GM12875 (cell line): ENCODE measurements at regions not wholly inside any gene's neighbourhood (a gene's known extent, or its start where the extent isn't known, plus 50 kb on each side); places are given as distances from the start of the nearest gene placed in this dataset.

ENCODE experiments used
- H3K4me3 ChIP-seq: one replicate; pipeline ENCODE4 v1.5.1; 2011; ENCODE audit warnings: low read depth, low read length, control low read depth
- CTCF ChIP-seq: IDR thresholded peaks from 2 replicates; pipeline ENCODE4 v1.5.1; 2011; ENCODE audit warnings: low read depth, mild to moderate bottlenecking, control low read depth, inconsistent platforms, low read length, moderate library complexity, borderline replicate concordance; ENCODE audit not compliant: insufficient read depth

DNA sequence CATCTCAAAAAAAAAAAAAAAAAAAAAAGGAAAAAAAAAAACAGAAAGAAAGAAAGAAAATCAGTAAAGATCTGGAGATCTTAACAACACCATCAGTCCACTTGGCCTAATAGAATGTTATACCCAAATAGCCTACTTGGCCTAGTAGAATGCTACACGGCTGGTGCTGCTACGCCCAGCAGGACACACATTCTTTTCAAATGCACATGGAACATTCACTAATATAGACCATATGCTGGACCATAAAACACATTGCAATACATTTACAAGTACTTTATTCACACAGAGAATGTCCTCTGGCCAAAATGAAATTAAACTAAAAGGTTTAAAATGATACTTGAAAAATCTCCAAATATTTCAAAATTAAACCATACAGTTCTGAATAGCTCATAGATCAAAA lies 80.0 kb upstream of the TNFAIP3 start:
- H3K4me3 ChIP-seq = no peak overlapping the region
- no peak for TF ChIP-seq CTCF

GRCh38 chr6:137788248-137788647 lies 78.8 kb upstream of the TNFAIP3 start:
- no peak for TF ChIP-seq CTCF
- no peak overlapping the region for H3K4me3 ChIP-seq

DNA sequence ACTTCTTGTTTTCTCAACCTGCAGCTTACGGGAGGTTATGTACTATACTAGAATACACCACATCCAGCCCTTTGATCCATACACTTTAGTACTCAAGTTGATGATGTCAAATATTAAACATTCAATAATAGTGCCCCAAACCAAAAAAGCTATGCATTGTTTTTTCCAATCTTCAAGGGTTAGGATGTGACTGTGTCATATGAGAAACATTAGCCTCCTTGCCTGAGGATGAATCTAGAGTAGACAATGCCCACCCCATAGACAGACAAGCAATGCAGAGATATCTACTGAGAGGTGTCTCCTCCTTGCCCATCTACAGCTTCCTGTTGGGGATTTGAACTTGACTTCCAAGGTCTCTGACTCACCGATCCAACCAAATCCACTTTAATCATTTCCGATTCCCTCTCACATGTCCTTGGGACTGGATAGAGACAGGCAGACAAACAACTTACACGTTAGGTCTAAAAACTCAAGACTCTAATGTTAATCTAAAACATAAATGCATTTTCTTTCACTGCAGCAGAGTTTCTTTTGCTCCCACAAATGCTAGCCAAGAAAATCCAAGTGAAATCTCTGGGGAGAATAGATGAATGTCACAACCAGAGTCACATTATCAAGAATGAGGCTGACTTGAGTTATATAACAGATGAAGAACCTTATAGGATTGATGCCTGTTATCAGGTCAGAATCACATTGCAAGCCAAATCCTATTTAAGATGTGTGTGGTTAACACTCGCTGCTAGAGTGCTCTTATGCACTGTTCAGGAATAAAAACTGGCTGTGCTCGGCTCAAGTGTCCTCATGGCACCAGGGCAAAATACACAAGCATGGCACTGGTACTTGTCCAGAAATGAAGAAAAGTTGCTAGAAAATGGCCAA lies 75.5 kb upstream of the TNFAIP3 start:
- no peak for TF ChIP-seq CTCF
- H3K4me3 ChIP-seq = no peak overlapping the region

DNA sequence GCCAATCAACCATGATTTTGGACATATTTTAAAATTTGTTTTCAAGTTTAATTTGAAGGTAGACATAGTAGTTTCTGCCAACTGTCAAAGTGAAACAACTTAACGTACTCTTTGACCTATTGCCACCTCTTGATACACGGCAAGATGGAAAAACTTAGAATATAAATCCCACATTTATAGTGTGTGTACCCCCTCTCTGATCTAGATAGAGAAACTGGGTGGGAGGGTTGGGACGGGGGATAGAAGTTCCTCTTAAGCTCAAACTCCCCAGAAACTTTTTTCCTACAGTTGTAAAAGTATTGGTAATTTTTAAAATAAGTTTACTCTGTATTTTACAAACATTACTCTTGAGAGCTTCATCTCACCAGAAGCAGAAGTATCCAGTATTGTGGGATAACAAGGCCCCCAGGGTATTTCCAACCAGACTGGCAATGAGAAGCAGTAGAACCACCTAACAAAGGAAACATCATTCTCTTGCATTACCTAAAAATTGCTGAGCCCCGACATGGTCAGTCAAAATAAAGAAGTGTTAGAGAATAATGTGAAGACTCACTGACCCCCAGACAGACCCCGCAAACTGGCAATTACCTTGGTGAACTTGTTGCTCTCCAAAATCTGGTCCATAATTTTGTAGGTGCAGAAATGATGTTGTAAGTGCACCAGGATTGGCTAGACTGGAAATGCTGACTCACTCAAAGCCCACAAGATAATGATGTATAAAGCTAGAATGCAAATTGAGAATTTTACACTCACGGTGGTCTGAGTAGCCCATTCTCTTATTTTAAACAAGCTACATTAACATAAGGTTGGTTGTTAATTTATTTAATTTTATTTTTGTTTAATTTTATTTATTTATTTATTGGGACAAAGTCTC lies 74.7 kb upstream of the TNFAIP3 start:
- no peak overlapping the region for H3K4me3 ChIP-seq
- no peak for TF ChIP-seq CTCF

GRCh38 chr6:137793805-137794515 lies 73.1 kb upstream of the TNFAIP3 start:
- TF ChIP-seq CTCF = no peak
- H3K4me3 ChIP-seq = no peak overlapping the region

DNA sequence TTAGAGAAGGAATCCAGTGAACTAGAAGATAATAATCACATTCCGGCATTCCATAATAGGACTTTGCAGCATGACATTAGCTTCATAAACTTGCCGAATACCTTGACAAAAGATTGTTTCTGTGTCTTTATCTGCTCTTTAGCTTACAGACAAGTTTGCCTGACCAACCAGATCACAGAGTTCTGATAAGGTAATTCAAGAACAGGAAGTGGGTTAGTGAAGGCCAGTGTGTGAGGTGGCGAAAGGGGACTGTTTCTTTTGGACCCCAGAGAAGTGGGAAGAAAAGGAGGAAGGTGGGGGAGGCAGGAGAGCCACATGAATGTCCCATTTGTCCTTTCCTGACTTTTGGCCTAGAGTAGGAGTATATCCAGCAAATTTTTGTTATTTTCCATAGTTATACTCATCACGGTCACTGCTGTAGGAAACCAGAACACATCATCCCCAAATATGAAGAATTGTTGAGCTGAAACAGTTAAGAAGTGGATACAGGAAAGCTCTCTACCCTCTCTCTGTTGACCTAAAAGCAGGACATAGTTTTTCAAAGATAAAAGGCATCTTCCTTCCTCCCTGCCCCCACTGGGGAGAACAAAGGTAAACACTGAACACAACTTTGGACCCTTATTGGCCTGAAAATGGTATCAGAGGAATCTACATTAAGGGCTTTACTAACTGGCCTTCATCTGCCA lies 72.4 kb upstream of the TNFAIP3 start:
- no peak for TF ChIP-seq CTCF

More for the DNA sequence above, 72.4 kb upstream of the TNFAIP3 start:
- H3K4me3 ChIP-seq = no peak overlapping the region
